Activated CD4-positive, alpha-beta T cell treated with anti-CD3 and anti-CD28 coated beads, Interleukin-2, amount 50 U/mL, for 48 hours (primary cell): ENCODE measurements at regions not wholly inside any gene's neighbourhood (a gene's known extent, or its start where the extent isn't known, plus 50 kb on each side); places are given as distances from the start of the nearest gene placed in this dataset.

Source experiments
- DNase-seq, 2 experiments: peaks; one replicate each; pipeline ENCODE4 v3.0.0-alpha.2; 2020

DNA sequence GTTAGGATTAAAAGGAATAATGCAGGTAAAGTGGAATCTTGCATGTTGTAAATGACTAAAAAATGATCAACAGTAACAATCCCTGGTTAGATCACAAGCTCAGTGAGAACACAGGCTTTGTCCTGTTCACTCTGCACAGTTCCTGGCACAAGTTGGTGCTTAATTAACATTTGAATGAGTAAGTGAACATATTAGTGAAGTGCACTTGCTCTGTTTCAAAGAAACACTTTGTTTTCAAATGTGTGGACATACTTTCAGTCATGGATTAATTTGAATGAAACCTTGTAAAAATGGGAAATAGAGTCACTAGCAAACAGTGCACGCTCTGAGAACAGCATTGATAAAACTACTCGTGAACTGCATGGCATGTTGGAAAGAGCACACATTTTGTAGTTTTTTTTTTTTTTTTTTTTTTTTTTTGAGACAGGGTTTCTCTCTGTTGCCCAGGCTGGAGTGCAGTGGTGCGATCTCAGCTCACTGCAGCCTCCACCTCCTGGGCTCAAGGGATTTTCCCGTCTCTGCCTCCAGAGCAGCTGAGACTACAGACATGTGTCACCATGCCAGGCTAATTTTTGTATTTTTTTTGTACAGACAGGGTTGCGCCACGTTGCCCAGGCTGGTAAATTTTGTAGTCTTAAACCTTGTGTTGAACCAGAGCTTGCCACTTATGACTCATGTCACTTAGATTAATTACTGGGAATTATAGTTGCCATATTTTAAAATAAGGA, 159.9 kb downstream of the LURAP1L start:
- no peak for DNase-seq

DNA sequence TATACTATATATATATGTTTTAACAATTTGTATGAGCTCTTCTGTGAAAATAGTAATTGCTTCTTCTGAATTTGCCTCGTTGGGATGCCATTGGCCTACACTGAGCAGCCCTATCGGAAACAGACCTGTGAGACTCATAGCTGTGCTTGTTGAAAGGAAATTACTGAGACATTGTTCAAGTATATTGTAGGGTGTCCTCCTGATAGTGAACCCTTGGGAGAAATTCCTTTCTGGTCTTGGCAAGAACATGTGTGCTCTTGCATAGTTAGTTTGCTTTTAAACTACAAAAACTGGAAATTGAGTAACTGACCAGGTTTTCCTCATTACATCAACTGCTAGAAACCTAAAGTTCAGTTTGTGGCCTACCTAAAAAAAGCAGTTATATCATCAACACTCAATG, 160.9 kb downstream of the LURAP1L start:
- DNase-seq = no peak

DNA sequence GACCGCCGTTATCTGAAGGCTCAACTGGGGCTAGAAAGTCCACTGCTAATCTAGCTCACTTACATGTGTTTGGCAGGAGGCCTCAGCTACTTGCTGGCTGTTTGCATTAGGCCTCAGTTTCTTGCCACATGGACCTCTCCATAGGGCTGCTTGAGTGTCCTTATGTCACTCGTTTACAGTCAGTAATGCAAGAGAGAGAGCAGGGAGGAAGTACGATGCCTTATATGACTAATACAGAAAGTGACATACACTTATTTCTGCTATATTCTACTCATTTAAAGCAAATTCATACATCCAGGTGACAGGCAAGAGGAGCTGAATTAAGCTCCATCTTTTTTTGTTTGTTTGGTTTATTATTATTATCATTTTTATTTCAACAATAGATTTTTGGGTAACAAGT, 179.6 kb downstream of the LURAP1L start:
- DNase-seq = no peak

DNA sequence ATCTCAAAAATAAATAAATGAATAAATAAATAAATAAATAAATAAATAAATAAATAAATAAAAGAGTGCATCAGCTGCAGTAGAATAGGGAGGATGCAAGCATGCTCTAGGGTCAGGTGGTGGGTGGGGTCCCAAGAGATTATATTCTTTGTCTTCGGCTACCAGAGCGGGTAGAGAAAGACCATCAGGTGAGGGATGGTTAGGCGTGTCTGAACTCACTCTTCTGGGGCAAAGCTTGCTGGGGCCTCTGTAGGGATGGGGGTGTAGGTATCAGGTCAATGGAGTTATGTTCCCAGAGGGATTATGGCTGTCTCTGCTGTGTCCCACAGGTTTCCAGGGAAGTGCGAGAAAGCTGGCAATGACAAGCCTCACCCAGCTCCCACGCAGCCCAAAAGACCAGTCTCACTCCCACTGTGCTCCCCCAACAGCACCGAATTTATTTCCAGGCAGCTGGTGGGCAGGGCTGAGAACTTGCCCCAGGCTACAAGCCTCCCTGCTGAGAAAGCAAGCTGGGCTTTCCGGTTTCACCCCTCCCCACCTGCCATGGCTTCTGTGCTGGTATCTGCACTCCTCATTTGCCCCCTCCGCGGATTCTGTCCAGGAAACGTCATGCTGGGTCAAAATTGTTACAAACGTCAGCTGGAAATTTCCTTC, 180.8 kb downstream of the LURAP1L start:
- DNase-seq = no peak

DNA sequence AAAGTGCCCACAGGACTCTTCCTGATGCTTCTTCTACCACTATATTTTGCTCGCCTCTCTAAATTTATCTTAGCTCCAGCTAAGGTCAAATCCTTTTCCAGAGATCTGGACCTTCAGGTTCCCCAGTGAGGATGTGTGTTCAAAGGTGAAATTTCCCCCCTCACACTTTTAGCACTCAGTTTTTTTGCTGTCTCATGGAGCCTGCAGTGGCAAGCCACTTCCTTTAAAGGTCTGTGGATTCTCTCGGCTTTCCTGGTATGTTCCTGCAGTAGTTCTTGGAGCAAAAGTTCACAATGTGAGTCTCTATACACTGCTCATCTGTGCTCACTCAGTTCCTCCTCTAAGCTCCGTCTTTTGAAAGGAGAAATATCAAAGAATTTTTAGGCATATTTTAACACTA, 181.4 kb downstream of the LURAP1L start:
- DNase-seq = no peak

DNA sequence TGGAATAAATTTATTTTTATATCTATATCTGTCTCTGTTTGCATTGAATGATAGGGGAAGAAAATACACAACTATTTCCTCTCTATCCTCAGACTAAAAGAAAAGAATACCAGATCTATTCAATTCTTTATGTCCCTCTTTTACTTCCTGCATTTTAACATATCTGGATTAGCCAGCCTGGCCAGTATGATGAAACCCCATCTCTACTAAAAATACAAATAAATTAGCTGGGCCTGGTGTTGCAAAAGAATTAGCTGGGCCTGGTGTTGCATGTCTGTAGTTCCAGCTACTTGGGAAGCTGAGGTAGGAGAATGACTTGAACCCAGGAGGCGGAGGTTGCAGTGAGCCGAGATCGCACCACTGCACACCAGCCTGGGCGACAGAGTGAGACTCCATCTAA, 182.0 kb downstream of the LURAP1L start:
- DNase-seq = no peak

DNA sequence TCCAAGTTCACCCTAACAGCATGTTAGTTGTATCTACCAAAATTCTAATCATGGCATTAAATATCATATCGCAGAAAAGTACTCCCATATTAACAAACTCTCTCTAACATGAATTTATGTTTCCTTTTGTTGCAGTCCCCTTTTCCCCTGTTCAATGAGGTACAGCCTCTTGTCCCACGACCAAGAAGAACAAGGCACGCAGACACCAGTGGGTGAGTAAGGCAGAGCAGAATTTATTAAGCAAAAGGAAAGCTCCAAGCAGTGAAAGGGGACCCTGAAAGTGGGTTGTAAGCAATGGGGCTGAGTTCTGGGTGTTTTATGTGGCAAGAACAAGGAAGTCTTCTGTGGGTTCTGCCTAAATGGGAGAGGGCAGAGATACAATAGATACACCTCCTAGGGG, 183.5 kb downstream of the LURAP1L start:
- DNase-seq = no peak

DNA sequence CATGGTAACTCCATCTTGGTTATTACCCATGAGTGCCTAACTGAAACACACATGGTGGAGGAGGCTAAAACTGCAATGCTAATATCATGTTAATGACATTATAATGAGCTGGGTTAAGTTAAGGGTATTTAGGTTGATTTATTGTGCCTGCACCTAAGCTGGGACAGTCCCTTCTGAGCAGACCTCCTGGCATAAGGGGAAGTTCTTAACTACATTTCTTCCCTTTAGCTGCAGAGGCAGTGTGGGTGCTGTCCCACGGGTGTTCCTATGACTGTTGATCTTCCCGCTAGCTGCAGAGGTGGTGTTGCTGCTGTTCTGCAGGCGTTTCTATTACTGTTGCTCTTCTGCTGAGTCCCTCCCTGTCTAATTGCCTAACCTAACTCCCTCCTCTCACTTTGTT, 183.9 kb downstream of the LURAP1L start:
- no peak for DNase-seq

DNA sequence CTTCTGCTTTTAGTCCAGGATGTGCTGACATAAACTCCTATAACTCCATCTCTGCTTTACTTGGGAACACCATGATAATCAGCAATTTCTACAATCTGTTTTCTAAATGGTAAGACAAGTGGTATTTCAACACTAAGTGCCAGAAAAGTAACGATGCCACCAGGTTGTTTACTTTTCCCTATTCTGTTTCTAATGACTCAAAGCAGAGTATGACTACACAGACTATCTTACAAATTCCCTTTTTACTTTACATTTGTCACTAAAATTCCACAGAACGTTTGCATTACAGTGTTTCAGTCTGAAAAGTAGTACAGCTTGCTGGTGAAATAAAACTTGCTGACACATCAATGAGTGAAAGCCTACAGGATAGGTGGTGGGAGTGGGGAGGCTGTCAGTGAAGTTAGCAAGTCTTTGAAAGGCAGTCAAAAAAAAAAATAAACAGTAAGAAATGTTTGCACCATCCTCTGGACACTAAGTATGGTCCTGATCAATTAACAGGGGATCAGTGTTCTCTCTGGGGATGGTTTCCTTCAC, 186.5 kb downstream of the LURAP1L start:
- no peak for DNase-seq

DNA sequence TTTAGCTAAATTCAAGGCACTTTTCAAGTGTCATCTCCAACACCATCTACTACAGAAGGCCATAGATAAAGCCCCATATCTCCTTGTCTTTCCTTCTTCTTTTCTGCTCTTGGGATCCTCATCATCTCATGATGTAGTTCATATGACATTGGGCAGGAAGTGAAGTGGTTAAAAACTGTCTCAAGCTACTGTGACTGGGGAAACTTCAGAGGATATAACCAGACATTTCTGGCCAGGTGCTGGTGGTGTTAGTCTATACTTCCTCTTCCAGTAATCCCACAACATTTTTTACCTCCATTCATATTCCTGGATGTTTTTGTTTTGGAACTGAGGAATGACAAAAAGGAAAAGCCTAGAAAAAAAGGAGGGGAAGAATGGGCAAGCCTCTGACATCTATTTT, 188.7 kb downstream of the LURAP1L start:
- no peak for DNase-seq

DNA sequence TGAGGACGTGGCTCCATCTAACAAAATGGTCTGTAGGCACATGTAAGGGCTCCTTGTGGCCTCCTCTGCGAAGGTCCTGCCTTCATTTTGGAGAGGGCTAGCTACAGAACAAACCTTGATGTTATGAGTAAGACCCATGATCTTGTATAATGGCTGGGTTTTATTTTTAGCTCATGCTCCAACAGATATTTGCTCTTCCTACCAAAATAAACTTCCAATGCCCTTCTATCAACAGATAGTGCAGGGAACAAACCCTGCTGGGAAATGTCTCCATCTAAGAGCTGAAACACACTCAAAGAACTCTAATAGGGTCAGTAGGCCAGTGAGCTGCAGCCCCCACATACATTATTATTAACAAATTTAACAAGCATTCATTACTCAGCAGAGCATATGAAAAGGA, 189.5 kb downstream of the LURAP1L start:
- DNase-seq = no peak

DNA sequence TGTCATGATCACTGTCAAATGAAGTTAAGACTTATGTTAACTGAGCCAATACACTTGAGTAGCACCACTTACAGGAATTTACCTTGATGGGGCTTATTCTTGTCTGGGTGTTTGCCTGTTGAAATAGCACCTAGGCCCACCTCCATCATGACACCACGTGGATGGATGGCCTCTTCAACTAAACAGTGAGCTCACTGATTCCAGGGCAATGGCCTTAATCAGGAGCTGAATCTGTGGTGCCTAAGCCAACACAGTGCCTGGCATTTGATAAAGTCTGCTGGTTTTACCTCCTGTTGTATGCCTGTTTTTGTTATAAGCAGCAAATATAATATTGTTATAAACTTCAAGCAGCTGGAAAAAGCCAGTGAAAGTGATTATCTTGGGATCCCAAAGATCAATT, 190.5 kb downstream of the LURAP1L start:
- no peak for DNase-seq

DNA sequence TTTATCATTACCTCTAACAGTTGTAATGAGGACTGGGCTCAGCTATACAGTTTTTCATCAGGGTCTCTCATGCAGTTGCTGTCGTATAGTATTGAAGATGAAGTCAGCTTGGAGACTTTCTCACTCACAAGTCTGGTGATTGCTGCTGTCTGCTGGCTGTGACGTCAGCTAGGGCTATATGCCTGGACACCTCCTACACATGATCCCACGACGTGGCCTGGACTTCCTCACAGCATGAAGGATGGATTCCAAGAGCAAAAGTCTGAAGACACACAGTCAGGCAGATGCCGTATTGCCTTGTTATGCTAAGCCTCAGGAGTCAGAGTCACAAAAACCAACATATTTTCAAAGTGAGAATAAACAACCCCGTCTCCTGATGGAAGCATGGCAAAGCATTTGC, 193.3 kb downstream of the LURAP1L start:
- DNase-seq = no peak

DNA sequence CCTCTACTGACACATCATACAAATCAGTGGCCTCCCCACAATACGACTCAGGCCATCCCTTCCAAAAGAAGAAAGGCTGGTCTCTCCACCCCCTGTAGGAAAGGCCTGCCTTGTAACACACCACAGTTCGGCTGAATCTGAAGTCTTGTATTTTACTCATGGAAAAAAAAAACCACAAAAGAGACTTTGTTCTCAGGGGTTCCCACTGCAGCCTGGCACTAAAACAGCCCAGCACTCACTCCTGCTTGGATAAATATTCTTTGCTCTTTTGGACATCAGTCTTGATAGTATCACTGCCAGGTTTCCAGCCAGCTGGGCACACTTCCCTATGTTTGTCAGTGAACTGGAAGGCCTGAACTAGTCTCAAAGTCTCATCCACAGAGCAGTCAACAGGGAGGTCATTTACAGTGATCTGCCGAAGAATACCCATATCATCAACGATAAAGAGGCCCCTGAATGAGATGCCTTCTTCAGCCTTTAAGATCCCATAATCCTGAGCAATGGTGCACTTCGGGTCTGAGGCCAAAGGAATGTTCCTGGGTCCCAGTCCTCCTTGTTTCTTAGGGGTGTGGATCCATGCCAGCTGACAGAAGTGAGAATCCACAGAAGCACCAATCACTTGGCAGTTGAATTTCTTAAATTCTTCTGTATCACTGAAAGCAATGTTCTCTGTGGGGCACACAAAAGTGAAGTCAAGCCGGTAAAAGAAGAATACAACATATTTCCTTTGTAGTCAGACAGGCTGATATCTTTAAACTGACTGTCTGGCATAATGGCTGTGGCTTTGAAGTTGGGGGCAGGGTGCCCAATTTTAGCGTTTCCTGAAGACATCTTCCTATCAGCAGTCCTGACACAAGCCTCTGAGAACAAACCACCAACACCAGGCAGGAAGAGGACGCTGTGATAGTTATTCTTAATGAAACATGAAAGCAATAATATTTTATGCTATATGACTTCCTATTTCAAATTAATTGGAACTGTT, 198.1 kb downstream of the LURAP1L start:
- DNase-seq = no peak

DNA sequence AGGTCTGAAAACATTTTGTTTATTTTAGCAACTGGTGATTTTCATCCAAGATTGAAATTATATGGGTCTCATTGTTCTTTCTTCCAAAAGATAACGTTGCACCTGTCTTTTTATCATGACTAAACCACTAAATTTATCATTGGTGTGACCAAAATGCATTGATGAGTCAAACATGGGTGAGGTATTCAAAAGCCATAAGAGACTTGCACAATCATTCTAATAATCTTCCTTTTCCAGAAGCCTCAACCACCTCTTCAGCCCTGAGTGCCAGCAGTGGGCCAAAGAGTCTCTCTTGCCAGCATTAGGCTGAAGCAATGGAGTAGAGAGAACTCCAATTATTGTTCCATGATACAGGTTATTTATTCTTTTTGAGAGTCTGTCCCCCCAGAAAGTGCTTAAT, 198.9 kb downstream of the LURAP1L start:
- no peak for DNase-seq

DNA sequence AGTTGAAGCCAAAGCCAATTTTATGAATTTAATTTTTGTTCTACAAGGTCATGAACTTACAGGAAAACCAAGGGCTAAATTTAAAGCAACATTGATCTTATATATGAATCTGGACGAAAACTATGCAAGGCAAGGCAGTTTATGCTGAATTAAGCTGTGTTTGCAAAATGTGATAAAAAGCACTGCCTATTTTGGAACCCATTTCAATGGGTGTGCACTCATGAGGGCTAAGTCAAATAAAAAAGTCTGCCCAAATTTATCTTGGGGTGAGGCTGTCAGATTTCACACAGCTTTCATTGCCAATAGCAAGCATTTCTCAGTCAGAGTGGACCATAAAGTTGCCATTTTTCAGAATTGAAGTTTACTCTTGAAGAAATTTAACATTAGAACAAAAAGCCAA, 199.9 kb downstream of the LURAP1L start:
- no peak for DNase-seq

DNA sequence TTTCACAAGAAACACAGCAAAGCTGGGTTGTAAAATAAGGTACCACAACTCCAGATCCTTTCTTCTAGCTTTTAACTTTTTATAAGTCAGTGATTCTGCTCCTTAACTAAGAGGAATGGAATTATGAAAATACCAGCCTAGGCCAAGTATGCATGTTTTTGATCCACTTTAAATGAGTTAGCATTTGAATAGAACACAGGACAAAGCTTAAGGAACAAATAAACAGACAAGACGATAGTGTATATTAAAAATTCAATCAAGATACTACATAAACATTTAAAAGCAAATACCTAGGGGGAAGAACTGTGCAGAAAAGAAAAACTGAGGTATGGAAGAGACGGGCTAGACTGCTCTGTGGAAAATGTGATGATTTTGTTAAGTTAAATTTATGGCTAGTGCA, 200.7 kb downstream of the LURAP1L start:
- no peak for DNase-seq

DNA sequence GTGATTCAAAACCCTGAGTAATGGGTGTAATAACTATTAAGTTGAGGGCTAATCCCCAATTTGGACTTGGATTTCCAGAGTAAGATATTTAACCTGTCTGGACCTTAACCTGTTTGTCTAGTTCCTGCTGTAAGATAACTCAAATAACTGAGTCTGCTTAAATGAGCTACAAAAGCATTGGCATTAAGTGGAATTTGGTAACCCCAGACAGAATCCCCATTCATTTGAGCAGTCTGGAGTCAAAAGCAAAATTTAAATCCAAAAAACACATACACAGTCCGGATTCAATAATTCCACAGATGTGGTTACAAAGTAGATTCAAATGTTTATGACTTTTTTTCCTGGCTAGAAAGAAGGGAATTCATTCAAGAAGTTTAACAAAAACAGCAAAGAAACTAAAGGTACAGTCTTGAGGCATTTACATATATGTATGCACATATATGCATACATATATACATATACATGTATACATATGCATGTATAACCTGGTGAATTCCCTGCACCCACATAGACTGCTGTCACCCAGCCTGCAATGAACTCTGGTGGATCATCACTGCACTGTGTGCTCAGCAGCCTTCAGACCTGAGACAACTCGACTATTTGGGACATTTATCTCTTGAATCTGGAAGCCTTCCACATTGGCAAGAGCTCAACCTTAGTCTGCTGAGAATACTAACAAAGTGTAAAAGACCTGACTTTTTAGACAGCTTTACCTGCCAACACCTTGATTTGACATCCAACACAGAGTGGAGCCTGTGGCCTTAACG, 205.4 kb downstream of the LURAP1L start:
- no peak for DNase-seq

DNA sequence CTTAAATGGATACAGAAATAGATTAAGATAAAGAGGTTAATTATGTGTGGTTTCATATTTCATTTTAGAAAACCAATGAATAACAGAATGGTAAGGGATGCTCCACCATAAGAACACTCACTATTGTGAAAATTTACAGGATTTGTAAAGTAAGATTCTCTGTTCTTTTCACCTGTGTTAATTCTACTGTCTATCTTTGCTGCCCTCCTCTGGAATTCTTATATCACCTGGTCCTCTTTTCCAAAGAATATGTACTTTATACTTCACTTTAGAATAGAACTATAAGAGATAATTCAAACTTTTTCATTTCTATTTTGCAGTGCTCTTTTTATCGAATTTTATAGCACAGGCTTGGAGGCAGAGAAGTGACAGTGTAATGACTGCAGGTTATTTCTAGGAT, 213.4 kb downstream of the LURAP1L start:
- DNase-seq = no peak

DNA sequence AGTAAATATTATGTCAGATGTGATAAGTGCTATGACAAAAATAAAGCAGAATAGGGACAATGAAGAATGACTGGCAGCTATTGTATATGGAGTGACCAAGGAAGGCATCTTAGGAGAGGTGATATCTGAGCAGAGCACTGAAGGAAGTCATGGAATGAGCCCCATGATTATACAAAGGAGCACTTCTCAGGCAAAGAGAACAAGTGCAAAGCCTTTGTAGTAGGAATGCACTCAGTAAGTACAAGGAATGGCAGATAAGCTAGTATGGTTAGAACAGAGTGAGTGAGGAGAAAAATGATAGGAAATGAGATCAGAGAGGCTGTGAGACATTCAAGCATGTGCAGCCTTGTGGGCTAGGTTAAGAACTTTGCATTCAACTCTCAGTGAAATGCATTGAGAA, 214.8 kb downstream of the LURAP1L start:
- DNase-seq = no peak

DNA sequence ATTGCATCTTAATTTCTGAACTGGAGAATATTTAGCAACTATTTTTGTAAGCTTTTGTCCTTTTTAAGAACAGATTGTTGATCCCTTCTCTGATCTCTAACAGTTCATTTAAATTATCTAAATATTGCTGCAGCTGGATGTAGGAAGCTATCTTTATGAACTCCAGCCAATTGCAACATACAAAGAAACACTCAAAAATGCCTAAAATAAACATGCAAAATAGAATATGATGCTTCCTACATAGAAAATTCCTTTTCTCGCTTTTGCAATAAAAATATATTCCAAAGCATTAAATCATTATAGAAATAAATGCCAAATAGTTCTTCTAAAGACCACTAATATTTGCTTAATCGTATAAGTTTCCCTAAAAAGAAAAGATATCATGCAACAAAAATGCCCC, 218.6 kb downstream of the LURAP1L start:
- DNase-seq = no peak

DNA sequence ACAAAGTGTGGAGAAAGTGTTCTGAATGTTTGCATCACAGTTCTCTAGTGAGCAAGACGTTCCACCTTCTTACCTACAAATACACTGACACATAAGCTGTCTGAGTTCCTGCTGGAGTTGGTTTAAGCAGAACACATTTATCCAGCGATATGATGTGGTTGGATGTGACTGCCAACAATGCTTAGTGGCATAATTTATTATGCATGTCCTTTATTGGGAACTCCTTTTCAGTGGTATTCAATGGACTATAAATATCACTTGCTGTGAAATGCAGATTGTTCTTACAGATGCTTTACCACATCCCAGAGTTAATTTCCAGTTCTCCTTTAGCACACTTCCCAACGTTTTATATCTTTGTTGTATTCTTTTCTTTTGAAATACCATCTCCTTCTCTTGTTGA, 222.2 kb downstream of the LURAP1L start:
- DNase-seq = no peak
